Prostate gland (tissue), 2 donors: ENCODE measurements at regions not wholly inside any gene's neighbourhood (a gene's known extent, or its start where the extent isn't known, plus 50 kb on each side); places are given as distances from the start of the nearest gene placed in this dataset.
"Not testable (repeated sequence)": the region's sequence is repeated elsewhere in the genome, so short reads cannot be mapped to it uniquely, and the experiment has no call there.

Experiments
- DNase-seq: peaks from one replicate; pipeline ENCODE4 v3.0.0-alpha.2; 2019; ENCODE audit warnings: low spot score
- H3K27ac ChIP-seq, 2 donors: fragments of 200-600 bp; sonication (generic); 2 replicates each; pipeline ENCODE4 v1.5.1; 2017 to 2019
- H3K27me3 ChIP-seq: fragments of 200-600 bp; sonication (generic); replicated peaks from 2 replicates; pipeline ENCODE4 v1.5.1; 2019; ENCODE audit not compliant: insufficient read depth
- H3K36me3 ChIP-seq, 2 donors: fragments of 200-600 bp; sonication (generic); 1 replicate in 1 of 2; 2 replicates in 1 of 2; pipeline versions ENCODE4 v1.5.1 to v1.8.1; 2017 to 2019
- H3K4me1 ChIP-seq: fragments of 200-600 bp; sonication (generic); replicated peaks from 2 replicates; pipeline ENCODE4 v1.5.1; 2019
- H3K4me3 ChIP-seq, 2 donors: fragments of 200-600 bp; sonication (generic); 2 replicates each; pipeline ENCODE4 v1.5.1; 2017 to 2019
- H3K9me3 ChIP-seq: fragments of 200-600 bp; sonication (generic); 2 replicates; pipeline ENCODE4 v1.5.1; 2017
- CTCF ChIP-seq, 4 experiments: fragments of 200-600 bp in 2 of 4; fragments of 450-650 bp in 2 of 4; sonication (generic) in 2 of 4; IDR thresholded peaks; 1 replicate in 3 of 4; 2 replicates in 1 of 4; pipeline ENCODE4 v1.5.1; 2016 to 2019; ENCODE audit warnings: antibody characterized with exemption in 4 of 4, mild to moderate bottlenecking in 2 of 4, moderate library complexity in 2 of 4
- POLR2A ChIP-seq: fragments of 450-650 bp; IDR thresholded peaks from one replicate; pipeline ENCODE4 v1.6.1; 2016; ENCODE audit warnings: antibody characterized with exemption, mild to moderate bottlenecking
- POLR2AphosphoS5 ChIP-seq: sonication (generic); formaldehyde crosslinking; IDR thresholded peaks from one replicate; pipeline ENCODE4 v1.6.1; 2017; ENCODE audit warnings: antibody characterized with exemption
- WGBS: methylation state at CpG from one replicate; pipeline ENCODE4 v1.1.5; 2018; 5-methylcytosine and 5-hydroxymethylcytosine counted together
- intact Hi-C: fragments of 100-400 bp; cut with DNase I; formaldehyde crosslinking; loops from one replicate; pipeline ENCODE4 v1.14.2; 2022

- H3K36me3 ChIP-seq = no peaks in the 10 kb centered on the region
- 81% methylated on average over 4 of the region's 4 CpGs for WGBS
- no peak overlapping the region for H3K4me3 ChIP-seq
- TF ChIP-seq POLR2AphosphoS5 (no peak), CTCF (IDR thresholded peaks at IDR 0.05) (no peak), POLR2A (no peak)
- H3K27me3 ChIP-seq = no peaks in the 10 kb centered on the region
- intact Hi-C loops = no loop called here
- no peaks in the 10 kb centered on the region for H3K9me3 ChIP-seq
- H3K27ac ChIP-seq = no peak overlapping the region
- no peak for DNase-seq
- H3K4me1 ChIP-seq = no peaks in the 10 kb centered on the region
Observed at GRCh38 chr3:34107669-34108068, 309.2 kb downstream of the PDCD6IP start.

- Histone ChIP-seq H3K36me3 (no peaks in the 10 kb centered on the region), H3K4me1 (no peaks in the 10 kb centered on the region), H3K9me3 (no peaks in the 10 kb centered on the region), H3K4me3 (no peak overlapping the region), H3K27me3 (no peaks in the 10 kb centered on the region), H3K27ac (no peak overlapping the region)
- WGBS = 76% methylated on average over 1 of the region's 1 CpG
- no peak for DNase-seq
- intact Hi-C loops = no loop called here
- TF ChIP-seq POLR2A (no peak), CTCF (IDR thresholded peaks at IDR 0.05) (no peak), POLR2AphosphoS5 (no peak)
Observed at GRCh38 chr3:34109021-34109420, 310.6 kb downstream of the PDCD6IP start.

GRCh38 chr3:34109846-34110245 is 311.4 kb downstream of the PDCD6IP start:
- intact Hi-C loops = no loop called here
- Histone ChIP-seq H3K27me3 (no peaks in the 10 kb centered on the region), H3K4me3 (no peak overlapping the region), H3K4me1 (no peaks in the 10 kb centered on the region), H3K36me3 (no peaks in the 10 kb centered on the region), H3K27ac (no peak overlapping the region), H3K9me3 (no peaks in the 10 kb centered on the region)
- DNase-seq = no peak
- WGBS = 89% methylated on average over 2 of the region's 2 CpGs
- TF ChIP-seq POLR2AphosphoS5 (no peak), CTCF (IDR thresholded peaks at IDR 0.05) (no peak), POLR2A (no peak)

GRCh38 chr3:34111361-34111760 is 312.9 kb downstream of the PDCD6IP start:
- intact Hi-C loops = no loop called here
- whole genome bisulfite sequencing = 40% methylated on average over 4 of the region's 4 CpGs
- TF ChIP-seq CTCF (IDR thresholded peaks at IDR 0.05) (no peak), POLR2AphosphoS5 (no peak)
- no peak for DNase-seq
- H3K9me3 ChIP-seq = no peaks in the 10 kb centered on the region
- no peaks in the 10 kb centered on the region for H3K36me3 ChIP-seq
- H3K4me1 ChIP-seq = no peaks in the 10 kb centered on the region
- H3K27me3 ChIP-seq = no peaks in the 10 kb centered on the region
- H3K27ac ChIP-seq = no peak overlapping the region
- no peak overlapping the region for H3K4me3 ChIP-seq

GRCh38 chr3:34112261-34112660 is 313.8 kb downstream of the PDCD6IP start:
- H3K9me3 ChIP-seq, H3K27me3 ChIP-seq, H3K4me1 ChIP-seq, DNase-seq, intact Hi-C loops, H3K27ac ChIP-seq, H3K4me3 ChIP-seq, H3K36me3 ChIP-seq: not testable (repeated sequence)
- 98% methylated on average over 15 of the region's 15 CpGs for WGBS
